HTR-8/SVneo (cell line): ENCODE measurements at regions not wholly inside any gene's neighbourhood (a gene's known extent, or its start where the extent isn't known, plus 50 kb on each side); places are given as distances from the start of the nearest gene placed in this dataset.
A peak's percentile ranks its signal among the peaks of the same experiment; 100 is the strongest.

Source experiments
- DNase-seq: peaks from one replicate; pipeline ENCODE4 v3.0.0; 2011; ENCODE audit warnings: low spot score, mixed read lengths; ENCODE audit not compliant: insufficient read length
- FAIRE-seq: peaks from 2 replicates; lab custom pipeline; 2011; peaks lifted over from hg19 to GRCh38; lab: Jason Lieb, UNC

DNA sequence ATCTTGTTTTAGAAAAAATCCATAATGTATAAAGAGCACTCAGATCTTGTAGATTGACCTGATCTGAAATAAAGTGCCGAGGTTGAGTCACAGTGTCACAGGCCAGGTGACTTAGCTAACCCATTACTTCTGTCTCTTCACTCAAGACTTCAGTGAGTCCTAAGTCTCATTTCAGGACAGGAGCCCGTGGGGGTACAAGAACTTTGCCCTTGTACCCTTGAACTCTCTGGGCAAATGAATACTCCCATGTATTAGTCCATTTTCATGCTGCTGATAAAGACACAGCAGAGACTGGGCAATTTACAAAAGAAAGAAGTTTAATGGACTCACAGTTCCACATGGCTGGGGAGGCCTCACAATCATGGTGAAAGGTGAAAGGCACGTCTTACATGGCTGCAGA lies 160.2 kb downstream of the ZPLD1 start:
- no peak for FAIRE-seq
- DNase-seq, result no peak

DNA sequence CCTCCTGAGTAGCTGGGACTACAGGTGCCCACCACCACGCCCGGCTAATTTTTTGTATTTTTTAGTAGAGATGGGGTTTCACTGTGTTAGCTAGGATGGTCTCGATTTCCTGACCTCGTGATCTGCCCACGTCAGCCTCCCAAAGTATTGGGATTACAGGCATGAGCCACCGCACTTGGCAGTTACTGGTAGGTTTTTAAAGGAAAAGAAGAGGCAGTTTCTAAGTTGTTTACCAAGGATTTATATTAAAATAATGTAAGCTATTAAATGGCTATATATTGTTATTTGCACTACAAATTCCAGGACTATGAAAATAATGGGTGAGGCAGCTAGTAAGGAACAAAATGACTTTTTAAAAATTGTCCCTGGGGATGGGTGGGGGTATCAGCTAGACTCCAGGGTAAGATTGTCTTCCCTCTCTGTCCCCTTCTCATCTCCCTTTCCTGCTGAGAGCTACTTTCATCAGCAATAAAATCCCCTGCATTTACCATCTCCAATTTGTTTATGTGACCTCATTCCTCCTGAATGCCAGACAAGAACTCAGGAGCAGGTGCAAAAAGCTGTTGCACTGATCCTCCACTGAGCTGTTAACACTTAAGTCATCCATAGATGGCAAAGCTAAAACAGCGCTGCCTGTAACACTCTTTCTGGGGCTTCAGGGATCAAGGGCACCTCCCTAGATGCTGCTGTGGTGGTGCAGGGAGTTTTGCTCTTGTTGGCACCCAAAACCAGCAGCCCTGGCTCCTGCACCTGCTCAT lies 165.2 kb downstream of the ZPLD1 start:
- DNase-seq, result no peak
- no peak for FAIRE-seq

DNA sequence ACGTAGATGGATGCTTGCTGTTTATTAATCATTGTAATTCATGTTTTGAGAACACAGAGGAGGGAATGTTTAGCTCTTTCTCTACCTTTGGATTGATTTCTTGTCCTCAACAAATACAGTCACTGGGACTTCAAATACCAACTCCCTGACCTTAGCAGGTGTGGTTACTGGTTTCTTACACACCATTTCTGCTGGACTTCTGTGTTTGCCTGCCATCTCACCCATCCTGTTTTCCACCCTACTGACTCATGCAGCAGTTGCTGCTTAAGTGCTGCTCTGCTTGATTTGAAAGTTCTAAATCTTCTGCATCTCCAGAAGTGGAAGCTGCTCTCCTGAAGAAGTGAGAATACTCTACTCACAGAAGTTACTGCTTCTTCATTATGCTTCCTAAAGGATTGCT lies 170.3 kb downstream of the ZPLD1 start:
- no peak for FAIRE-seq
- DNase-seq, result no peak

DNA sequence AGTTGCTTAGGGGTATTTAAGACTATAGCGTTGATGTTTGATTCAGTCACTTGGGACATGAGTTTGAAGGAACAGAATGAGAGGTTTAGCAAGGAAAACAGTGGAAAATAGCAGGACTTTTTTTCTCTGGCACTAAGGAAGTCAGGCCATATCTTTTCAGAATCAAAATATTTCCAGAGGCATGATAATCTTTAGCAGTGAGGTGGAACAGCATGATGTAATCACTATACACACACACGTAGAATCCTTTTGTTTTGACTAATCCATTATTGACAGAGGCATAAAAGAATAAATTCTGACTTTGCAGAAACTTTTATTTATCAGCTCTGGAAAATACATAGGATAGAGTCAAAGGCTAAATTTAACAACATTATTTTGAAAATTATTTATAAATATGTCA lies 174.1 kb downstream of the ZPLD1 start:
- FAIRE-seq (no peak), DNase-seq (no peak)

DNA sequence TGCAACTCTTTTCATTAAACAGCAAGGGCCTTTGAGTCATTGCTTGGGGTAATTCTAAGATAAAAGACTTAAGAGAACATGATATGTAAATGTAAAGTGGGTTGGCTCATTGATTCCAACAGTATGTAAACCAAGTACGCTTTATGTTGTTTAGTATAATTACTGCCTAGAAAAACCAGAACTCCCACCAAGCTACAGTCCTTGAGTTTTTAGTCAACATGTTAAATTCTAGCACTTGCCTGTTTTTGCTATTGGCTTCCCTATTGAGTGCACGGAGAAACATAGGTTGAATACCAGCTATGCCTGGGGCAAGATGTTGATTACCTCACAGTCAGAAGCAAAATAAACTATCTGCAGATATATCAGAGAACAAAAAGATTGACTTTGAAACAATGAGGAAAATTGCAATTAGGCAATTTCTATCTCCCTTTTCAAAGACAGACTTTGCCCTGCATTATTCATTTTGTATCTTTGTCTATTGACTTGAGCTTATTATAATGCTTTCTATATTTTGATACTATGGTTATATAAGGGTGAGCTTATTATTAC lies 179.3 kb downstream of the ZPLD1 start:
- FAIRE-seq (no peak), DNase-seq (no peak)

DNA sequence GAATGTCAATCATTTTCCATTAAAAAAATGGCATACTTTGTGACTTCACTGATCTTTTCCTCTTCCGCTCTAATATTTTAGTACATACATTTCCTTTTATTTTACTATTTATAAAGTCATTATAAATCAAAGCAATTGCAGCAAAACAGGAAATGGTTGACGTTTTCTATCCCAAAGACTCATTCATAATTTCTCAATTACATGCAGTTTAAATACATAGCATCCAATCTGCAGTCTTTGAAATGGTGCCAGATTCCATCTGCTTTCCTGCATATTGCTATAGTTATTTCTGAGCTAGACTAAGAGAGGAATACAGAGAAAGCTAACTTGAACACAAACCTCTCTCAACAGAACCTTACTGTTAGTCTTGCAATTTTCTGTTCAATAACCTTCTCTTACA lies 179.8 kb downstream of the ZPLD1 start:
- FAIRE-seq (no peak), DNase-seq (no peak)

DNA sequence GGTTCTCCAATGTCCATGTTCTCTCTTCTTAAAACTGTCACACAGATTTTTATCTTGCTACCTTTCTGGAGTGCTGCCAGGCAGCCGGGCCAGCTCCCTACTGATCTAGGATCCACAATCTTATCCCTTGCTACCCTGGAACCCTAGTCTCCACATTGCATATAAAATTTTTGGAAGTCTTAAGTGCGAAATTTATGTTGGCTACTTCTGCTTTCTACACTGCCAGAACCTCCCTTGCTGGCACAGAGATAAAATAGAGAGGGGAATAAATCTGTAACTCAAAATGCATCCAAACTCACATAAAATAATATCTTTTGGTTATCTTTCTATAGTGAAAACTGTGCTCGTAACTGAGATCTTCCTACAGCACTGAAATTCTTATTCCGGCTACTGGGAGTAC lies 182.6 kb downstream of the ZPLD1 start:
- FAIRE-seq (no peak), DNase-seq (no peak)

DNA sequence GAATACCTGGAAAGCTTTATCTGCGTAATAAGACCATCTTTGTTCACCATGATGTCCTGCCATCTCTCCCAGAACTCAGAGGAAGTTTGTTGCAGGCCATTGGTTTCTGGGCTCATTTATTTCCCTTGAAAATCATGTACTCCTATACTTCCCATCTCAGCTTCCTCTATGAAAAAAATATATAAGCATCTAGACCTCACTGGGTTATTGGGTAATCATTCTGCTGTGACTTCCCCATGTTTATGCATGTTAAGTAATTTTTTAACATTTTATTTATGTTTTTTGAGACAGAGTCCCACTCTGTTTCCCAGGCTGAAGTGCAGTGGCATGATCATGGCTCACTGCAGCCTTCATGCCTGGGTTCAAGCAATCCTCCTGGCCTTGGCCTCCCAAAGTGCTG lies 184.5 kb downstream of the ZPLD1 start:
- DNase-seq, result no peak
- FAIRE-seq, result no peak

DNA sequence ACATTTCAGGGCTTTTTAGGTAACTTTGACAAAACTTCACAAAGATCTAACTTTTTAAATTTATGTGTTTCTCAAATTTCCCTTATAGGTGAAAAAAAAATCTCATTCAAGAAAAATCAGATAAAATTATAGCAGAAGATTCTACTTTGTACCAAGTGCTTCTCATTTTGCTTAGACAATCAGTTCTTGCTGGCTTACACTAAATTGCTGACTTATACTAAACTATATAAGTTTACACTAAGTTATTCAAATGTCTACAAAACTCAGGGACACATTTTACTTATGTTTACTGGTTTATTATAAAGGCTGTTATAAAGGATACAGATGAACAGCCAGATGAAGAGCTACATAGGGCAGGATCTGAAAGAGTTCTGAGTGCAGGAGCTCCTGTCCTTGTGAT lies 195.1 kb downstream of the ZPLD1 start:
- FAIRE-seq, result no peak
- DNase-seq, result no peak

DNA sequence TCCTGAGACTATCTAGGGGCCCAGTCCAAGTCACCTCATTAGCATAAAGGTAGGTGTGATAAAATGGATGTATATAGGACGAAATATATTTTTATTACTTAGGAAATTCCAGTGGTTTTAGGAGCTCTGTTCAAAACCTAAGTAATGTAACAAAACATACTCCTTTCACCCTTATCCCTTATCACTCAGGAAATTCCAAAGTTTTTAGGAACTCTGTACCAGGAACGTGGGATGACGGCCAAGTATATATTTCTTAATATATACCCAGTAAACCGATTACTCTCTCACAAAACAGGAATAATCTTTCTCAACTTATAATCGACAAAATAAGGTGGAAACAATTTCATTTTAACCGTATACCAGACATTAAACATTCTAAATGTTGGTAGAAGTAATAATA lies 195.7 kb downstream of the ZPLD1 start:
- no peak for FAIRE-seq
- DNase-seq, result no peak

DNA sequence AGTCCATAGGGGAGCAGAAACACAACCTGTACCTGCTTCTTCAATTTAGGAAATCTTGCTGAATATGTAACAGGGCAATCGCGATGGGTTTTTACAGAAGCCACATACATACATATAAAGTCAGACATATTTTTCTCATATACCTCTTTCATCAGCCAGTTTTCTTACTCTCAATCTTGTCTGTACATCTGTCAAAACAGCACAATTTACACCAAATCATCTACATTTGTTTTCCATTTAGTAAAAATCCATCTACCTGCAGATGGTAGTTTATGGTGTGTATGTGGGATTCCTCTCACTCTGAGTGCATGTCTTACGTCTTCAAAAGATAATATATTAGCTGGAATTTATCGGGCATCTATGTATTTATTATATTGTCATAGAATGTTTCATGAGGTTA lies 208.7 kb downstream of the ZPLD1 start:
- no peak for FAIRE-seq

DNA sequence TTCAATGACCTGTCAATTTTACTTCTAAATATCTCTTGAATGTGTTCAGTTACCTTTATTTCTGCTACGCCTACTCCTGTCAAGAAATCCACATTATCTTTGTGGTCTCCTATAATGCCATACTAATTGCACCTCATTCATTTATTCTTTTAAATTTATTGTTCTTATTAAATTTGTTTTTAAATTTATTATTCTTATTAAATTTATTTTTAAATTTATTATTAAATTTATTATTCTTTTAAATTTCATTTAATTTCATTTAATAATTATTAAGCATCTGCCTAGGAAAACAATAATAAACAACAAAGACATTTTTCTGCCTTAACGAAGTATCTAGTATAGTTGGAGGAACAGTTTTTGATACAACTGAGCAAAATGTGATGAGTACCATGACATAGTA lies 211.7 kb downstream of the ZPLD1 start:
- FAIRE-seq (no peak), DNase-seq (no peak)

More for the DNA sequence above, 208.7 kb downstream of the ZPLD1 start:
- DNase-seq, result no peak

DNA sequence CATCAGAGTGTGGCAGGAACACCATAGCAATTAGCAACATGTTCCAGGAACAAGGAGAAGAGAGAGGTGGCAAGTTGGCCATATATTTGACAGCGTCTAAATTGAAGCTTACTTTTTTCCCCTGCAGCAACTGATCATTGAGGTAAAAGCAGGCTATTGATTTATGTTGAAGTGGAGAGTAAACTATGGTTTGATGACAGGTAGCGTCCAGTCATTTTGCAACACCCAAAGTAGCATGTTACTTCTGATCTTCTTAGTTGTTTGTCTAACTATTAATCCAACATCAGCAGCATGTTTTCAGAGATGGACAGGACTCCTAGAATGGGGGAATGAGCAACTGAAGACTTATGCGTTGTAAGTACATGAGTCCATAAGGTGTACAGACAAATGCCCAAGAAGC lies 225.8 kb downstream of the ZPLD1 start:
- DNase-seq (no peak), FAIRE-seq (no peak)

DNA sequence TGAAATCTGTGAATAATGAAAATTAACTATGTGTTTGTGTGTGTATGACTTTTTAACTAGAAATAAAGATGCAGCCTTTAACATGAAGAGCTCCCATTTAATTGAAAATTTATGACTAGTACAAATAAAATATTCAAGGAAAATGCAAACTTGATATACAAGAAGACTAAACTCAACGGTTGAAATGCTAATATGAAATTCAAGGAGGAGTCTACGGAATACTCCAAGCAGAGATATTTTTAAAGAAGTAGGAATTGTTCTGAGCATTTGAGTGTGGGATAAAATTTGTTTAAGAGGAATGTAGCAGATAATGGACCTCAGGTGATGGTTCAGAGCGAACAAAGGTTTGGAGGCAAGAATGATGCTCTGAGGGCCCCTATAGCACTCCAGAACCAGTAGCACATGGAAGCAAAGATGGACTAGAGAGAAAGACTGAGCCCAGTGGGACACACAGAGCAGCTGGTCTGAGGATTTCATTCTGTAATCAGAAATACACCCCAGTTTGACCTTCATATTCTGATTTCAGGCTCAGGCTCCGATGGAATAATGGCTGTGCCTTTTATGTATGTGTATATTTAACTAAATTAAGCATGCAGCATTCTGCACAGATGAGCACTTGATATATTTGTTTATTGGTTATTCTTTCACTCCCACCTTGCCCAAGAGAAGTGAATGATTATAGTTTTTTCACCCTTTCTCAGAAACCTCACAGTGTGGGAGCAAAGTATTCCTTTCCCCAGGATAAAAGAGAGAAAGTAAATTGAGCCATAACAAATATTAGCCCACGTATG lies 227.1 kb downstream of the ZPLD1 start:
- no peak for DNase-seq
- no peak for FAIRE-seq

DNA sequence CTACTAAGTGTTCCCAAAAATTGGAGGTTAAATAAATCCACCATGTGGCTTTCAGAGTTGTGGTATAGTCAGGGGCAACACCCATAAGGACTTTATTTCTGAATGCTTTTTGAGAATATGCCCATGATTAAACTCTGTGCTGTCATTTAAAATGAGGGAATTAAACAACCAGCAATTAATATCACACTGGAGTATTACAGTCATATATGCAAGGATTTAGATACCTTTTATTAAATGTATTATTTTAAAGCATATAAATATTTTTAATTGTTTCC lies 227.6 kb downstream of the ZPLD1 start:
- no peak for DNase-seq
- FAIRE-seq, result no peak

DNA sequence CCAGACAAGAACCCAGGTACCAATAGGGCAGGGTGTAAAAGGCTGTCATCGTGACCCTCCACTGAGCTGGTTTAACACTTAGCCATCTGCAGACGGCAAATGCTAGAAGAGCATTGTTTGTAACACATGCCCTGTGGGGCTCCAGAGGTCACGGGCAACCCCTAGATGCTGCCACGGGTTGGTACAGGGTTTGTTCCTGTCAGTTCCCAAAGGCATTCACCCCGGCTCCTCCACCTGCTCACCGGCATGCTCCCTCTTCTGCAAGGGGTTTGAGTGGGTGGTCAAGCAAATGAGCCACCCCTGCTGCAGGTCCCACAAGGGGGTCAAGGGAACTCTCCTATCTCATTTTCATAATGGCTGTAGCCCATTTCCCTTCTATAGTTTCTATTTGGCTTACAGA lies 229.3 kb downstream of the ZPLD1 start:
- FAIRE-seq (no peak), DNase-seq (no peak)

DNA sequence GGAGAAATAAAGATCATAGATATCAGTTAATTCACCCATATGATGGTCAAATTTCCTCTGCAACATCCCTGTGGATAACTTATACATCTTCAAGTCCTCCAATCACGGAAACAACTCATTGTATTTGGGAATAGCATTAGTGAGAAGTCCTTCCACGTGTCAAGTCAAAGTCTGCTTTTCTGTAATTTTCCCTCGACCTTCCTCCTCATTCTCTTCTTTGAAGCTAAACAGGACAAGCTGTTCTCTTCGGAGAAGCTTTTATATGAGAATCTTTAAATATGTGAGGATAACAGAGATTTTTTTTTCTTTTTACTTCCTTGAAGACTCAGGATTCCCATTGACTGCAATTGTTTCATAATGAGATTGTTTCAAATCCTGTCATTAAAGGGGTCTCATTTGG lies 230.4 kb downstream of the ZPLD1 start:
- FAIRE-seq (no peak), DNase-seq (no peak)

DNA sequence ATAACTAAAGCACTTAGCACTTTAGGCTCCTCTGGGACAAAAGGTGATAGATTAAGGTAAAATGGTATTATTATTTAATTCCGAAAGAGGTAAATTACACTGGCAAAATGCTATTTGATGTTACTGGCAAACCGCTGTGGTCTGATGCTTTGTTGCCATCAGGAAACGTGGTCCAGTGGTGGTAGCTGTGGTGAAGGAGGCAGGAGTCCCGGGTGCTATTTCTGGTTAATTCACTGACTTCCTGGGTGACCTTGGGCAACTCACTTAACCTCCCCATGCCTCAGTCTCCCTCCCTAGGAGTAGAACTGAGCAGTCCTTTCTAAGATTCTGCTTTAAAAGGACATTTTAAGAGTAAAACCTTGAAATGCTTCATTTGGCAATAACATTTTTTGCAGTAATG lies 233.4 kb downstream of the ZPLD1 start:
- DNase-seq (no peak), FAIRE-seq (no peak)

DNA sequence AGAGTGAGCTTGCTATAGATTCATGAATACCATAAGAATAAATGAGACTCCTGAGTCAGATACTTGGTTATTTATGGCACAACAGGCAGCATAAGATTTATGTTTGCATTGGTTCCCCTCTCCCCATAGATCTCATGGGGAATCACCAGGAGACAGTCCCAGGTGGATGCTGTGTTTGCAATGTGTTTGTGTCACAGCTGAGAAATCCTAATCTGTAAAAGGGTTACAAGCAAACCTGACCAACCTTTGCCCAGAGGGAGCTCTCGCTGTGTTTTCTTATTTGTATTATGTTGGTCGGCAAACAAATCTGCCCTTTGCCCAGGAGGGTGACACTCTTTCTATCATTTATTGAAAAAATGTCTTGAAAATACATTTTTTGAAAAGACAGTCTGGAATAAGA lies 236.2 kb downstream of the ZPLD1 start:
- FAIRE-seq, result no peak

DNA sequence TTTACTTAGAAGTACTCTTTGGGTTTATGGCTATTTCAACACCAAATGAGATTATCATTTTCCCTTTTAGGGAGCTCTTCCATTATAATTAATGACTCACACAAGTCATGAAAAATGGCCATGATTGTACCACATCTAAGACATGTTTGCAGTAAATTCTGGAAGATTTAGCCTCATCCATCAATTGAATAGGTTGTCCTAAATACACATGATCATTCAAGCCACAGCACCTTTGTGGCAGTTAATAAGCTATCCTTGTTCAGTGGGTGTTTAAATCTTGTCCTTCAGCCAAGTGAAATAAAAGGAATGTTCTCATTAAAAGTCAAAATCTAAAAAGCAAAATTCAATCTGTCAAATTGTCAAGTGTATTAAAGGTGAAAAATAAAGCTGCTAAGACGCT lies 237.5 kb downstream of the ZPLD1 start:
- DNase-seq, result no peak
- FAIRE-seq, result no peak

More for the DNA sequence above, 236.2 kb downstream of the ZPLD1 start:
- DNase-seq, result no peak

DNA sequence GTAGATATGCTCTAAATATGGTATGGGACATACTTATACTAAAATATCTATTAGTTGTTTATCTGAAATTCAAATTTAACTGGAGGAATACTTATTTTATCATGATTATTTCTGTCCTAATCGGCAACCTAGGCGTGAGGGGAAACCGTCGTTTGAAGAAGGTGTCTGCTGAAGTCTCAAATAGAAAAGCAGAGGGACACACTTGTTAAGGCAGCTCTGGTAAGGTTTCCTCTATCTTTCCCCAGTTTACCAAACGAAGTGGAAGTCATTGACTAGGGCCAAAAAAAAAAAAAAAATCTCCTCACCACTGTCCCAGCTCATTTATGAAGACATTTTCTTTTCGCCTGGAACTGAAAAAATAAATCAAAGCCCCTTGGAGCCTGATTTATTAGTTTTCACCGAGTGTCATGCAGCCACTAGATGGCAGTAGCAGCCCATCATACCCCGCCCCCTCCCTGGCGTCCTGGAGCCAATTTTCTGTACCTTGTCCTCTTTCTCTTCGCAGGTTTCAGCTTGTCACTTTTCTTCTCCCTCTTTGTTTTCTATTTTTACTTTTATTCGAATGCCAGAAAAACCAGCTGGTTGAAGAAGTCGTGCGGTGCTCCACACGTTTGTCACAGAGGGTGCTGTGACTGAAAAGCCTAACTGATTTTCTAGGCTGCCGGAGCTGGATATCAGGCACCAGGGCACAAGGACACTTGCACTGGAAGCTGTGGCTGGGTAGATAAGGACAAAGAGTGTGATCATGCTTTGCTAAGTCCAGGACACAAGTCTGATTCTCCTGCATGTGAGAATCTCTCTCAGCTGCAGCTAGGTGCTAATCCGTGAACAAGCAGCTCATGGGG lies 238.7 kb downstream of the ZPLD1 start:
- no peak for FAIRE-seq
- DNase-seq, result peak; percentile 49
